Stomach (tissue), 4 donors: ENCODE measurements at regions not wholly inside any gene's neighbourhood (a gene's known extent, or its start where the extent isn't known, plus 50 kb on each side); places are given as distances from the start of the nearest gene placed in this dataset.

Source experiments
- CTCF ChIP-seq, 7 experiments: fragments of 450-650 bp in 4 of 7; fragments of 200-600 bp in 3 of 7; sonication (generic) in 3 of 7; IDR thresholded peaks; one replicate each; pipeline ENCODE4 v1.5.1; 2016 to 2019; ENCODE audit warnings: antibody characterized with exemption in 7 of 7, control low read depth in 2 of 7, mild to moderate bottlenecking in 1 of 7
- EP300 ChIP-seq: sonication (generic); formaldehyde crosslinking; IDR thresholded peaks from one replicate; pipeline ENCODE4 v1.6.1; 2017; ENCODE audit warnings: antibody characterized with exemption
- POLR2A ChIP-seq, 4 donors: fragments of 450-650 bp; IDR thresholded peaks; one replicate each; pipeline ENCODE4 v1.6.1; 2016; ENCODE audit warnings: antibody characterized with exemption in 4 of 4, control low read depth in 2 of 4, mild to moderate bottlenecking in 1 of 4, moderate library complexity in 1 of 4
- POLR2AphosphoS5 ChIP-seq, 3 donors: sonication (generic); formaldehyde crosslinking; IDR thresholded peaks; one replicate each; pipeline ENCODE4 v1.6.1; 2016; ENCODE audit warnings: antibody characterized with exemption in 3 of 3

GRCh38 chr4:129917651-129918050 lies 821.7 kb downstream of the C4orf33 start:
- TF ChIP-seq CTCF (IDR thresholded peaks at IDR 0.05), result no peak
- no peak for TF ChIP-seq POLR2A (IDR thresholded peaks at IDR 0.05)
- no peak for TF ChIP-seq POLR2AphosphoS5 (IDR thresholded peaks at IDR 0.05)
- no peak for TF ChIP-seq EP300
